GM13977 (cell line): ENCODE measurements at regions not wholly inside any gene's neighbourhood (a gene's known extent, or its start where the extent isn't known, plus 50 kb on each side); places are given as distances from the start of the nearest gene placed in this dataset.

Source experiments
- DNase-seq: peaks from one replicate; pipeline ENCODE4 v3.0.0; 2012; ENCODE audit warnings: low spot score
- in situ Hi-C: fragments of 300-500 bp; cut with MboI; formaldehyde crosslinking; loops from one replicate; pipeline ENCODE4 v1.12.0; 2022; ENCODE audit warnings: low sequenced_read_pairs, low pct_unique_long_range_greater_than_20kb, mixed read lengths, inconsistent platforms; ENCODE audit not compliant: unreplicated experiment
- TF ChIP-seq, protein P1 (sequence below): IDR thresholded peaks from 2 replicates; pipeline ENCODE4 v1.5.1; 2012; ENCODE audit warnings: mild to moderate bottlenecking, control low read depth; ENCODE audit not compliant: insufficient read depth; ENCODE audit errors: extremely low read depth, missing control alignments

DNA sequence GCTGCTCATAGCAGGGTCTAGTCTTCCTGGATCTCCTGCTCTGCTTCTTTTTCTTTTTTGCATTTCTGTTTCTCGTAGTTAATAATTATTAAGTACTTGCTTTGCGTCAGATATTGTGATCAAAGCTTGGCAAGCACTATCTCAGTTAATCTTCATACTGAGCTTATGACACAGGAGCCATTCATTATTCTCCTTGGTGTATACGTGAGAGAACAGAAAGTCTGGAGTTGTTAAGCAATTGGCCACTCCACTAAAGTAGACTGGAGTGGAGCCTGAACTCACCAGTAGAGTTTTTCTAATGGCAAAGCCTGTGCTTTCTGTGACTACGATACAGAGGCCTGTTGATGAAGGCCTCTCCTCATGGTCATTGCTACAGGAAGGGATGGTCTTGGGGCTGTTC lies 285.9 kb downstream of the RFC3 start:
- TF ChIP-seq, protein P1, sequence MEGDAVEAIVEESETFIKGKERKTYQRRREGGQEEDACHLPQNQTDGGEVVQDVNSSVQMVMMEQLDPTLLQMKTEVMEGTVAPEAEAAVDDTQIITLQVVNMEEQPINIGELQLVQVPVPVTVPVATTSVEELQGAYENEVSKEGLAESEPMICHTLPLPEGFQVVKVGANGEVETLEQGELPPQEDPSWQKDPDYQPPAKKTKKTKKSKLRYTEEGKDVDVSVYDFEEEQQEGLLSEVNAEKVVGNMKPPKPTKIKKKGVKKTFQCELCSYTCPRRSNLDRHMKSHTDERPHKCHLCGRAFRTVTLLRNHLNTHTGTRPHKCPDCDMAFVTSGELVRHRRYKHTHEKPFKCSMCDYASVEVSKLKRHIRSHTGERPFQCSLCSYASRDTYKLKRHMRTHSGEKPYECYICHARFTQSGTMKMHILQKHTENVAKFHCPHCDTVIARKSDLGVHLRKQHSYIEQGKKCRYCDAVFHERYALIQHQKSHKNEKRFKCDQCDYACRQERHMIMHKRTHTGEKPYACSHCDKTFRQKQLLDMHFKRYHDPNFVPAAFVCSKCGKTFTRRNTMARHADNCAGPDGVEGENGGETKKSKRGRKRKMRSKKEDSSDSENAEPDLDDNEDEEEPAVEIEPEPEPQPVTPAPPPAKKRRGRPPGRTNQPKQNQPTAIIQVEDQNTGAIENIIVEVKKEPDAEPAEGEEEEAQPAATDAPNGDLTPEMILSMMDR, result no peak
- no peak for DNase-seq

DNA sequence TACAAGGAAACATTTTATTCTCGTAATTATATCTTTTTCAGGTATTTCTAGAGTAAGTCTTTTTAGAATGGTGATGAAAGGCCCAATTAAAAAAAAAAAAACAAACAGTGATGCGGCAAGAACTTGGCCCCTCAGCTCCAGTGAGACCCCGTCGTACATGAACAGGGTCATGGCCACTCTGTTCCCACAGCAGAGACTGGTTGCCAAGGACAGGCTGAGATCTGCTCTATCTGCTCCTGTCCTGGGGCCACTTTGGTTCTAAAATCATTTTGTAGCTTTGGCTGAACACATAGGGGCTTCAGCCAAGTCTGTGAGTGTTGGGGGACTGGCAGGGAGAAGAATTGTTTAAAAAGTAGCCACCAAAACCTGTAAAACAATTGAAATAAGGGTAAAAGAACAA lies 286.9 kb downstream of the RFC3 start:
- TF ChIP-seq, protein P1, result no peak
- no peak for DNase-seq
- in situ Hi-C loops, result no loop called here

More for the DNA sequence above, 285.9 kb downstream of the RFC3 start:
- in situ Hi-C loops, result no loop called here

GRCh38 chr13:34107806-34108205 lies 289.9 kb downstream of the RFC3 start:
- in situ Hi-C loops, result no loop called here
- no peak for DNase-seq
- TF ChIP-seq, protein P1, result no peak

DNA sequence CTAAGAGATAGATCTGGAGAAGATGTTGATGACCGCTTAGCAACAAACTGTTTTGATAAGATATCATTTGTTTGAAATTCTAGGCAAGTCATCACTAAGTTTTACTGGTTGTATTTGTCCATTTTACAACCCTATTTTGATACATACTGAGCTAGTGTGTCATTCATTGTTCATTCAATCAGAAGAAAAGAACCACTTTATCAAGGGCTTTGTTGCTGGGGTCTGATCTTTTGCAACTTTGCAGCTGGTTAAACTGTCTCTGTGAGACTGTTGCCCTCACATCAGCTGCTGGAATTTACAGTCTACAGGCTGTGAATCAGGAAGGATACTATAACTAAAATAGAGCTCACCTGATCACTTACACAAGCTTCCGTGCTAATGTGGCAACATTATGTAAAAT lies 290.5 kb downstream of the RFC3 start:
- in situ Hi-C loops, result no loop called here
- no peak for DNase-seq
- TF ChIP-seq, protein P1, result no peak

DNA sequence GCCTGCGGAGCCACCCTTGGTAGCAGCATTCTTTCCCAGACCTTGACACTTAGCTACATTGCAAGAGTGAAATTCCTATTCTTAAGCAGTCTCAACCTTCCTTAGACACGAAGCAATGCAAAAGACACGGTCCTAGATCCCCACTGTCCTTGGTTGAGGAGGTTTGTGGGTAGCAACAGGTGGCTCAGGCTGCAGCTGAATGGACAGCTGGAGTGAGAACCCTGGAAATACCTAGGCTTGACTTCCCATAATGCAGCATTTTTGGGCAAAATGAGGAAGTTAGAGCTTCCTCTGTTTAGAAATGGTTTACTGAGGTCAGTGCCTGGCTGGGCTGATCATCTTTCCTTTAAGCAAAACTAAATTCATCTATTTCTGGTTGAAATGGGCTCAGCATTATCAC lies 296.6 kb downstream of the RFC3 start:
- DNase-seq, result no peak
- in situ Hi-C loops, result no loop called here
- TF ChIP-seq, protein P1, result no peak

DNA sequence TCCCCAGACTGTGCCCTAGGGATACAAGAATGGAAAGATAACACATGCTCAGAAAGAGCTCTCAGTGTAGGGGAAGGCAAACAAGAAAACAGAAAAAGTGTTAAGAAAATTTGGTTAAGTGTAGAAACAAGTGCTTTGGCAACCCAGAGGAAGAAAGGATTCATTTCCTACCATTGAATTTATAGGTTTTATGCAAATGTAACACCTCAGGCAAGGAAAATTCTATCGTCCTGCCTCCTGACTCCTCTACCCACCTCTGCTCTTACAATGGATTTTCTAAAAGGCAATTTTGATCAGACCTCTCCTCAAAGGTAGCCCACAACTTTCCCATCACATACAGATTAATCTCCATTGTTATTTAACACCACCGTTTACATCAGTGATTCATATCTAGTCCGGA lies 298.7 kb downstream of the RFC3 start:
- TF ChIP-seq, protein P1, result no peak
- in situ Hi-C loops, result no loop called here
- no peak for DNase-seq

GRCh38 chr13:34124666-34125306 lies 306.8 kb downstream of the RFC3 start:
- in situ Hi-C loops, result no loop called here
- TF ChIP-seq, protein P1, result no peak
- DNase-seq, result no peak
